Right lobe of liver (tissue), 4 donors: ENCODE measurements at regions not wholly inside any gene's neighbourhood (a gene's known extent, or its start where the extent isn't known, plus 50 kb on each side); places are given as distances from the start of the nearest gene placed in this dataset.

ENCODE experiments used
- POLR2A ChIP-seq: fragments of 450-650 bp; IDR thresholded peaks from one replicate; pipeline ENCODE4 v1.6.1; 2017; ENCODE audit warnings: antibody characterized with exemption, mild to moderate bottlenecking
- TF ChIP-seq, protein P1 (sequence below), 4 donors: fragments of 200-600 bp in 3 of 4; fragments of 450-650 bp in 1 of 4; IDR thresholded peaks; one replicate each; pipeline versions ENCODE4 v1.5.1 to v1.8.0; 2016 to 2022; ENCODE audit warnings: antibody characterized with exemption in 4 of 4, mild to moderate bottlenecking in 2 of 4
- donor health status: DM: no; HTN: no; CAD: no.
- donor health status: DM: no; HTN: no; CAD: no.
- donor health status: DM: no; HTN: yes; CAD: no.

DNA sequence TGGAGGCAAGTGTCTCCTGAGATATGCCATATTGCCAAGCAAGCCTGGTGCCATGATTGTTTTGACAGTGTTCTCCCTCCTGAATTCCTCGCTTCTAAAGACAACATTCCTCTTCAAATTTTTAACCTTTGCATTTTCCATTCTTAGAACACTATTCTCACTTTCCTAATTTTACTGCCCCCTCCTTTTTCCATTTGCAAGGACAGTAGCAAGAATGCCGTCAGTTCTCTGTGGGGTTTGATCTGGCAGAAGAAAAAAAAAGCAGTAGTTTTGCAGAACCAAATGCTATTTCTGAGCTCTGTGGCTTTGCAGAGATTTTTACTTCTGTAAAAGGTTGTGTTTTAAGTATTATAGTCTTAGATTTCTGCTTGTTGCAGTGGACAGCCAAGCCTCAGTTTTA, 295.2 kb downstream of the NUAK1 start:
- TF ChIP-seq, protein P1, sequence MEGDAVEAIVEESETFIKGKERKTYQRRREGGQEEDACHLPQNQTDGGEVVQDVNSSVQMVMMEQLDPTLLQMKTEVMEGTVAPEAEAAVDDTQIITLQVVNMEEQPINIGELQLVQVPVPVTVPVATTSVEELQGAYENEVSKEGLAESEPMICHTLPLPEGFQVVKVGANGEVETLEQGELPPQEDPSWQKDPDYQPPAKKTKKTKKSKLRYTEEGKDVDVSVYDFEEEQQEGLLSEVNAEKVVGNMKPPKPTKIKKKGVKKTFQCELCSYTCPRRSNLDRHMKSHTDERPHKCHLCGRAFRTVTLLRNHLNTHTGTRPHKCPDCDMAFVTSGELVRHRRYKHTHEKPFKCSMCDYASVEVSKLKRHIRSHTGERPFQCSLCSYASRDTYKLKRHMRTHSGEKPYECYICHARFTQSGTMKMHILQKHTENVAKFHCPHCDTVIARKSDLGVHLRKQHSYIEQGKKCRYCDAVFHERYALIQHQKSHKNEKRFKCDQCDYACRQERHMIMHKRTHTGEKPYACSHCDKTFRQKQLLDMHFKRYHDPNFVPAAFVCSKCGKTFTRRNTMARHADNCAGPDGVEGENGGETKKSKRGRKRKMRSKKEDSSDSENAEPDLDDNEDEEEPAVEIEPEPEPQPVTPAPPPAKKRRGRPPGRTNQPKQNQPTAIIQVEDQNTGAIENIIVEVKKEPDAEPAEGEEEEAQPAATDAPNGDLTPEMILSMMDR (IDR thresholded peaks at IDR 0.05) = no peak
- no peak for TF ChIP-seq POLR2A
